SK-N-MC (cell line): ENCODE measurements at regions not wholly inside any gene's neighbourhood (a gene's known extent, or its start where the extent isn't known, plus 50 kb on each side); places are given as distances from the start of the nearest gene placed in this dataset.

ENCODE experiments used
- EZH2 ChIP-seq: fragments of 200-600 bp; sonication (generic); IDR thresholded peaks from one replicate; pipeline ENCODE4 v1.6.1; 2017; ENCODE audit warnings: antibody characterized with exemption
- POLR2AphosphoS5 ChIP-seq: IDR thresholded peaks from 2 replicates; pipeline ENCODE4 v1.6.1; 2012; ENCODE audit warnings: mild to moderate bottlenecking, low read depth, low read length, borderline replicate concordance

DNA sequence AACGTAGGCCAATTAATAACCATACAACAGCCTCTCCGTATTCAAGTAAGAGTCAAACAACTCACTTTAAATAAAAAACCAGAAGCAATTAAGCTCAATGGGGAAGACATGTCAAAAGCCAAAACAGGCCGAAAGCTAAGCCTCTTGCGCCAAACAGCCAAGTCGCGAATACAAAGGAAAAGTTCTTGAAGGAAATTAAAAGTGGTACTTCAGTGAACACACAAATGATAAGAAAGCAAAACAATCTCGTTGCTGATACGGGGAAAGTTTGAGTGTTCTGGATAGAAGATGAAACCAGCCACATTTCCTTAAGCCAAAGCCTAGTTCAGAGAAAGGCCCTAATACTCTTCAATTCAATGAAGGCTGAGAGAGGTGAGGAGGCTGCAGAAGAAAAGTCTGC is 53.4 kb downstream of the SIPA1L2 start:
- no peak for TF ChIP-seq EZH2
- no peak for TF ChIP-seq POLR2AphosphoS5
